H1 (cell line): ENCODE measurements at regions not wholly inside any gene's neighbourhood (a gene's known extent, or its start where the extent isn't known, plus 50 kb on each side); places are given as distances from the start of the nearest gene placed in this dataset.

ENCODE experiments used
- CTCF ChIA-PET: fragments of 300-600 bp; sonication (Branson Sonifier 250); formaldehyde crosslinking; loops from one replicate; lab custom pipeline; 2021; ENCODE audit not compliant: partially characterized antibody; lab: Charles Lee
- POLR2A ChIA-PET: fragments of 300-600 bp; sonication (Branson Sonifier 250); formaldehyde crosslinking; loops from one replicate; lab custom pipeline; 2021; ENCODE audit warnings: inconsistent platforms; ENCODE audit not compliant: partially characterized antibody; lab: Charles Lee
- DNase-seq, 2 experiments: peaks; one replicate each; pipeline versions ENCODE4 v3.0.0 to v3.0.0-alpha.2; 2010 to 2022; ENCODE audit warnings: low spot score in 2 of 2, low read depth in 1 of 2, mixed read lengths in 1 of 2
- FAIRE-seq: peaks from 2 replicates; lab custom pipeline; 2011; peaks lifted over from hg19 to GRCh38; lab: Jason Lieb, UNC
- H2AFZ ChIP-seq: 2 replicates; pipeline ENCODE4 v1.8.1; 2012; ENCODE audit warnings: low read length, inconsistent platforms
- H2AK5ac ChIP-seq: 2 replicates; pipeline ENCODE4 v1.6.1; 2013; ENCODE audit warnings: low read depth, low read length
- H2BK120ac ChIP-seq: replicated peaks from 2 replicates; pipeline ENCODE3; 2013; ENCODE audit warnings: low read depth, low read length, inconsistent platforms
- H2BK12ac ChIP-seq: 2 replicates; pipeline ENCODE4 v1.6.1; 2013; ENCODE audit warnings: low read depth, low read length
- H2BK15ac ChIP-seq: 2 replicates; pipeline ENCODE4 v1.6.1; 2013; ENCODE audit warnings: low read length
- H2BK20ac ChIP-seq: 2 replicates; pipeline ENCODE4 v1.6.1; 2013; ENCODE audit warnings: low read length
- H2BK5ac ChIP-seq: 2 replicates; pipeline ENCODE4 v1.6.1; 2013; ENCODE audit warnings: low read depth, low read length
- H3K14ac ChIP-seq: 2 replicates; pipeline ENCODE4 v1.6.1; 2013; ENCODE audit warnings: inconsistent platforms; ENCODE audit not compliant: insufficient read length
- H3K18ac ChIP-seq: 2 replicates; pipeline ENCODE4 v1.6.1; 2013; ENCODE audit warnings: low read length; ENCODE audit errors: extremely low read depth
- H3K23ac ChIP-seq: 2 replicates; pipeline ENCODE4 v1.6.1; 2013; ENCODE audit warnings: inconsistent platforms; ENCODE audit not compliant: insufficient read length
- H3K23me2 ChIP-seq: 2 replicates; pipeline ENCODE4 v1.6.1; 2013; ENCODE audit warnings: low read depth, low read length
- H3K27ac ChIP-seq: 2 replicates; pipeline ENCODE4 v1.6.1; 2011; ENCODE audit warnings: low read depth, low read length, inconsistent platforms
- H3K27me3 ChIP-seq, 4 experiments: replicated peaks in 1 of 4; 1 replicate in 1 of 4; 2 replicates in 3 of 4; pipeline versions ENCODE4 v1.6.1 to v1.8.1; 2011 to 2013; ENCODE audit warnings: low read length in 3 of 4, mild to moderate bottlenecking in 3 of 4, inconsistent platforms in 2 of 4, mixed read lengths in 2 of 4, moderate library complexity in 1 of 4; ENCODE audit not compliant: control insufficient read depth in 3 of 4, insufficient read depth in 3 of 4; ENCODE audit errors: extremely low read depth in 1 of 4
- H3K36me3 ChIP-seq, 4 experiments: 2 replicates each; pipeline versions ENCODE4 v1.6.1 to v1.8.1; 2011 to 2013; ENCODE audit warnings: mild to moderate bottlenecking in 4 of 4, low read length in 3 of 4, moderate library complexity in 2 of 4, control low read depth in 1 of 4, inconsistent platforms in 1 of 4; ENCODE audit not compliant: insufficient read depth in 4 of 4, control insufficient read depth in 2 of 4
- H3K4ac ChIP-seq: replicated peaks from 2 replicates; pipeline ENCODE3; 2013; ENCODE audit warnings: low read length, low read depth, mixed read lengths, inconsistent platforms; ENCODE audit not compliant: insufficient read length
- H3K4me1 ChIP-seq, 4 experiments: replicated peaks in 1 of 4; 1 replicate in 1 of 4; 2 replicates in 3 of 4; pipeline versions ENCODE4 v1.6.1 to v1.8.1; 2011 to 2013; ENCODE audit warnings: low read length in 3 of 4, inconsistent platforms in 2 of 4, mixed read lengths in 1 of 4; ENCODE audit not compliant: insufficient read depth in 4 of 4, control insufficient read depth in 3 of 4
- H3K4me2 ChIP-seq, 2 experiments: 2 replicates each; pipeline versions ENCODE4 v1.6.1 to v1.8.1; 2011 to 2013; ENCODE audit warnings: low read depth in 2 of 2, low read length in 2 of 2, control low read depth in 1 of 2, inconsistent platforms in 1 of 2, mild to moderate bottlenecking in 1 of 2; ENCODE audit not compliant: insufficient read depth in 1 of 2
- H3K4me3 ChIP-seq, 4 experiments: fragments of 200-600, 300-600 bp in 1 of 4; sonication (generic), shearing (Covaris generic), sonication (Bioruptor Twin) in 1 of 4; 2 replicates each; pipeline versions ENCODE4 v1.5.1 to v1.8.1; 2011 to 2016; ENCODE audit warnings: low read length in 4 of 4, low read depth in 3 of 4, control low read depth in 2 of 4, inconsistent platforms in 2 of 4, mild to moderate bottlenecking in 2 of 4, mixed read lengths in 1 of 4, moderate library complexity in 1 of 4; ENCODE audit not compliant: insufficient read depth in 2 of 4; ENCODE audit errors: extremely low read depth in 1 of 4
- H3K56ac ChIP-seq: replicated peaks from 2 replicates; pipeline ENCODE3; 2013; ENCODE audit warnings: low read depth, mild to moderate bottlenecking, mixed read lengths, low read length, inconsistent platforms; ENCODE audit not compliant: insufficient read length
- H3K79me1 ChIP-seq: 2 replicates; pipeline ENCODE4 v1.6.1; 2013; ENCODE audit warnings: low read depth, low read length, control low read depth
- H3K79me2 ChIP-seq, 2 experiments: 2 replicates each; pipeline versions ENCODE4 v1.6.1 to v1.8.1; 2012 to 2013; ENCODE audit warnings: low read length in 2 of 2, mild to moderate bottlenecking in 2 of 2, inconsistent platforms in 1 of 2; ENCODE audit not compliant: insufficient read depth in 2 of 2, control insufficient read depth in 1 of 2
- H3K9ac ChIP-seq, 4 experiments: replicated peaks in 1 of 4; 1 replicate in 1 of 4; 2 replicates in 3 of 4; pipeline versions ENCODE4 v1.6.1 to v1.8.1; 2011 to 2013; ENCODE audit warnings: low read depth in 3 of 4, low read length in 3 of 4, control low read depth in 2 of 4, mild to moderate bottlenecking in 2 of 4, moderate library complexity in 2 of 4, inconsistent platforms in 1 of 4; ENCODE audit errors: extremely low read depth in 1 of 4
- H3K9me3 ChIP-seq, 2 experiments: 2 replicates each; pipeline versions ENCODE4 v1.6.1 to v1.8.1; 2012 to 2013; ENCODE audit warnings: mild to moderate bottlenecking in 2 of 2, moderate library complexity in 2 of 2, control low read depth in 1 of 2, inconsistent platforms in 1 of 2, low read depth in 1 of 2, low read length in 1 of 2, mixed read lengths in 1 of 2; ENCODE audit not compliant: insufficient read depth in 2 of 2
- H4K20me1 ChIP-seq, 2 experiments: replicated peaks in 1 of 2; 2 replicates each; pipeline versions ENCODE3 to v1.8.1; 2011 to 2013; ENCODE audit warnings: inconsistent platforms in 2 of 2, low read length in 2 of 2, mild to moderate bottlenecking in 1 of 2; ENCODE audit not compliant: insufficient read depth in 2 of 2, control insufficient read depth in 1 of 2
- H4K5ac ChIP-seq: 2 replicates; pipeline ENCODE4 v1.6.1; 2013; ENCODE audit warnings: low read length, low read depth, mixed read lengths, inconsistent platforms; ENCODE audit not compliant: insufficient read length
- H4K8ac ChIP-seq: 2 replicates; pipeline ENCODE4 v1.8.0; 2013; ENCODE audit warnings: mild to moderate bottlenecking, moderate library complexity, low read length, inconsistent platforms; ENCODE audit not compliant: insufficient read depth; ENCODE audit errors: extremely low read depth
- H4K91ac ChIP-seq: replicated peaks from 2 replicates; pipeline ENCODE3; 2013; ENCODE audit warnings: low read length, mixed read lengths, inconsistent platforms; ENCODE audit not compliant: insufficient read length
- SUZ12 ChIP-seq: fragments of 200-600 bp; sonication (generic); IDR thresholded peaks from 2 replicates; pipeline ENCODE4 v1.6.1; 2012; ENCODE audit warnings: mild to moderate bottlenecking, inconsistent platforms, low read length, moderate library complexity, mixed read lengths
- WGBS, 2 experiments: shearing (Covaris generic) in 1 of 2; methylation state at CpG; one replicate each; pipeline versions ENCODE4 v1.1.6 to v1.1.7; 2013 to 2015; ENCODE audit warnings: low lambda C conversion rate in 2 of 2, mixed read lengths in 2 of 2, inconsistent platforms in 1 of 2, low coverage in 1 of 2, missing lambda C conversion rate in 1 of 2; ENCODE audit not compliant: insufficient replicate concordance in 2 of 2, insufficient coverage in 1 of 2, insufficient read length in 1 of 2; ENCODE audit errors: extremely low coverage in 1 of 2, missing lambda C conversion rate in 1 of 2; 5-methylcytosine and 5-hydroxymethylcytosine counted together

- 0 out of 2 replicates have a peak overlapping the region, but pooled peaks have one; percentile 37 for H2AFZ ChIP-seq
- H3K36me3 ChIP-seq = no peaks in the 10 kb centered on the region
- CTCF ChIA-PET = no interaction called here
- H3K4me3 ChIP-seq = no peak overlapping the region
- H3K27me3 ChIP-seq = no peaks in the 10 kb centered on the region
- H3K4me1 ChIP-seq = no peaks in the 10 kb centered on the region
- H2BK5ac ChIP-seq = no peak overlapping the region
- no peak overlapping the region for H3K18ac ChIP-seq
- H2AK5ac ChIP-seq = no peak overlapping the region
- H3K23ac ChIP-seq = no peak overlapping the region
- no peaks in the 10 kb centered on the region for H3K79me1 ChIP-seq
- peaks cover 8 to 12% of the 10 kb centered on the region in 2 experiments; a peak in 3 of 4 replicates for H3K9me3 ChIP-seq
- POLR2A ChIA-PET = no interaction called here
- no peak overlapping the region for H3K9ac ChIP-seq
- H3K4me2 ChIP-seq = no peak overlapping the region
- no peak overlapping the region for H2BK20ac ChIP-seq
- no peak overlapping the region for H4K8ac ChIP-seq
- no peak overlapping the region for H4K5ac ChIP-seq
- no peak overlapping the region for H2BK15ac ChIP-seq
- no peak overlapping the region for H3K27ac ChIP-seq
- no peak overlapping the region for H3K4ac ChIP-seq
- no peak for TF ChIP-seq SUZ12
- H4K20me1 ChIP-seq = no peaks in the 10 kb centered on the region
- H2BK120ac ChIP-seq = no peak overlapping the region
- H3K14ac ChIP-seq = no peak overlapping the region
- FAIRE-seq = no peak
- H4K91ac ChIP-seq = no peak overlapping the region
- H3K56ac ChIP-seq = no peak overlapping the region
- no peak overlapping the region for H2BK12ac ChIP-seq
- WGBS, 2 experiments = 88% methylated on average over 4 of the region's 4 CpGs; no CpG with 5 or more reads in 1 of the 2 experiments
- H3K23me2 ChIP-seq = no peaks in the 10 kb centered on the region
- H3K79me2 ChIP-seq = no peaks in the 10 kb centered on the region
- DNase-seq = no peak
Measured at GRCh38 chr11:91786097-91786496, 438.5 kb upstream of the FAT3 start.
